HFFc6 (cell line): ENCODE measurements at regions not wholly inside any gene's neighbourhood (a gene's known extent, or its start where the extent isn't known, plus 50 kb on each side); places are given as distances from the start of the nearest gene placed in this dataset.

ENCODE experiments used
- DNase-seq: peaks from one replicate; pipeline ENCODE4 v3.0.0-alpha.2; 2018
- H3K27ac Mint-ChIP-seq: 2 replicates; pipeline ENCODE4 v1.8.0; 2020; ENCODE audit warnings: mild to moderate bottlenecking, mixed read lengths
- H3K27me3 Mint-ChIP-seq: 2 replicates; pipeline ENCODE4 v1.8.0; 2021; ENCODE audit warnings: mild to moderate bottlenecking, moderate library complexity, mixed read lengths; ENCODE audit not compliant: insufficient read depth
- H3K36me3 Mint-ChIP-seq: 2 replicates; pipeline ENCODE4 v1.8.0; 2021; ENCODE audit warnings: low read depth, mixed read lengths
- H3K4me1 Mint-ChIP-seq: 2 replicates; pipeline ENCODE4 v1.8.0; 2020; ENCODE audit warnings: low read depth, mixed read lengths
- H3K4me3 Mint-ChIP-seq: 2 replicates; pipeline ENCODE4 v1.8.0; 2020; ENCODE audit warnings: mild to moderate bottlenecking, moderate library complexity, mixed read lengths
- H3K9me3 Mint-ChIP-seq: 2 replicates; pipeline ENCODE4 v1.8.0; 2020; ENCODE audit warnings: mild to moderate bottlenecking, mixed read lengths
- TF ChIP-seq, protein P1 (sequence below): fragments of 200-600 bp; sonication (generic); IDR thresholded peaks from 2 replicates; pipeline ENCODE4 v1.5.0; 2021; ENCODE audit warnings: antibody characterized with exemption, mild to moderate bottlenecking

DNA sequence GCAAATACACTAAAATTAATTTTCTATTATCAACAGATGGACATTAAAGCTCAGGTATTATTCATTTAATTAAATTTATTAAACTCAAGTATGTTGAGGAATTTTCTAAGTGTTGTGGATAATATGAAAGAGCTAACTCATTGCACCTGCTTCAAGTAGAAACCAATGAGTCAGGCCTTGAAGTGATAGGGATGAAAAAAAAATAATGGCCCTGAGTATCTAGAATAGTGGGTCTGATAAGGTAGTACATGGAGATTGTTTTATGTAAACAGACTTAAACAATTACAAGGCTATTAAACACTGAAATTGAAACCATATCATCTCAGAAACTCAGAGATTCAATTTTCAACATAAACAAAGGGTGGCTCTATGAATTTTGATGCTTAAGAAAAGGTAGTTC lies 857.1 kb upstream of the GBE1 start:
- Mint-ChIP-seq H3K4me3 (no peak overlapping the region), H3K9me3 (peaks cover 54% of the 10 kb centered on the region)

DNA sequence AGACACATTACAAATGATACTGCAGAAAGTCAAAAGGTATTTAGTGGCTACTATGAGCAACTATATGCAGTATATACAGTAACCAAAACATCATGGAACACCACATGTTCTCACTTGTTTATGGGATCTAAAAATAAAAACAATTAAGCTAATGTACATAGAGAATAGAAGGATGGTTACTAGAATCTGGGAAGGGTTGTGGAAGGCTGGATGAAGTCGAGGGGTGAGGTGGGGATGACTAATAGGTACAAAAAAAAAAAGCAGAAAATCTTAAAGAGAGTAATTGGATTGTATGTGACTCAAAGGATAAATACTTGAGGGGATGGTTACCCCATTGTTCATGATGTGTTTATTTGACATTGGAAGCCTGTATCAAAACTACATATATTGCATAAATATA lies 848.8 kb upstream of the GBE1 start:
- H3K9me3 Mint-ChIP-seq = peaks cover 30% of the 10 kb centered on the region
- no peak overlapping the region for H3K27ac Mint-ChIP-seq
- no peak overlapping the region for H3K4me3 Mint-ChIP-seq

More for the DNA sequence above, 857.1 kb upstream of the GBE1 start:
- peaks cover 7% of the 10 kb centered on the region; the same call in 1 of the 2 replicates for H3K36me3 Mint-ChIP-seq
- no peaks in the 10 kb centered on the region for H3K27me3 Mint-ChIP-seq
- TF ChIP-seq, protein P1, sequence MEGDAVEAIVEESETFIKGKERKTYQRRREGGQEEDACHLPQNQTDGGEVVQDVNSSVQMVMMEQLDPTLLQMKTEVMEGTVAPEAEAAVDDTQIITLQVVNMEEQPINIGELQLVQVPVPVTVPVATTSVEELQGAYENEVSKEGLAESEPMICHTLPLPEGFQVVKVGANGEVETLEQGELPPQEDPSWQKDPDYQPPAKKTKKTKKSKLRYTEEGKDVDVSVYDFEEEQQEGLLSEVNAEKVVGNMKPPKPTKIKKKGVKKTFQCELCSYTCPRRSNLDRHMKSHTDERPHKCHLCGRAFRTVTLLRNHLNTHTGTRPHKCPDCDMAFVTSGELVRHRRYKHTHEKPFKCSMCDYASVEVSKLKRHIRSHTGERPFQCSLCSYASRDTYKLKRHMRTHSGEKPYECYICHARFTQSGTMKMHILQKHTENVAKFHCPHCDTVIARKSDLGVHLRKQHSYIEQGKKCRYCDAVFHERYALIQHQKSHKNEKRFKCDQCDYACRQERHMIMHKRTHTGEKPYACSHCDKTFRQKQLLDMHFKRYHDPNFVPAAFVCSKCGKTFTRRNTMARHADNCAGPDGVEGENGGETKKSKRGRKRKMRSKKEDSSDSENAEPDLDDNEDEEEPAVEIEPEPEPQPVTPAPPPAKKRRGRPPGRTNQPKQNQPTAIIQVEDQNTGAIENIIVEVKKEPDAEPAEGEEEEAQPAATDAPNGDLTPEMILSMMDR = no peak
- H3K27ac Mint-ChIP-seq = no peak overlapping the region
- H3K4me1 Mint-ChIP-seq = no peaks in the 10 kb centered on the region
- no peak for DNase-seq

DNA sequence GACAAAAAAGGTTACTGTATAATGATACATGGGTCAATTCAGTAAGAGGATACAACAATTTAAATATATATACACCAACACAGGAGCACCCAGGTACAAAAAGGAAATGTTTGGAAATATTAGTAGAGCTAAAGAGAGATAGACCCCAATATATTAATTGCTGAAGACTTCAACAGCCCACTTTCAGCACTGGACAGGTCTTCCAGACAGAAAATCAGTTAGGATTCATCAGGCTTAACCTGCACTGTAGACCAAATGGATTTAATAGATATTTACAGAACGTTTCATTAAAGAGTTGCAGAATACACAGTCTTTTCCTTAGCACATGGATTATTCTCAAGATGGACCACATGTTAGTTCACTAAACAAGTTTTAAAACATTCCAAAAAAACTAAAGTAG lies 845.9 kb upstream of the GBE1 start:
- Mint-ChIP-seq H3K36me3 (no peaks in the 10 kb centered on the region), H3K9me3 (peaks cover 24% of the 10 kb centered on the region), H3K4me3 (no peak overlapping the region), H3K27me3 (no peaks in the 10 kb centered on the region), H3K4me1 (no peaks in the 10 kb centered on the region), H3K27ac (no peak overlapping the region)
- DNase-seq = no peak
- TF ChIP-seq, protein P1 = no peak

More for the DNA sequence above, 848.8 kb upstream of the GBE1 start:
- DNase-seq = no peak
- Mint-ChIP-seq H3K4me1 (no peaks in the 10 kb centered on the region), H3K27me3 (no peaks in the 10 kb centered on the region), H3K36me3 (no peaks in the 10 kb centered on the region)
- TF ChIP-seq, protein P1 = no peak

DNA sequence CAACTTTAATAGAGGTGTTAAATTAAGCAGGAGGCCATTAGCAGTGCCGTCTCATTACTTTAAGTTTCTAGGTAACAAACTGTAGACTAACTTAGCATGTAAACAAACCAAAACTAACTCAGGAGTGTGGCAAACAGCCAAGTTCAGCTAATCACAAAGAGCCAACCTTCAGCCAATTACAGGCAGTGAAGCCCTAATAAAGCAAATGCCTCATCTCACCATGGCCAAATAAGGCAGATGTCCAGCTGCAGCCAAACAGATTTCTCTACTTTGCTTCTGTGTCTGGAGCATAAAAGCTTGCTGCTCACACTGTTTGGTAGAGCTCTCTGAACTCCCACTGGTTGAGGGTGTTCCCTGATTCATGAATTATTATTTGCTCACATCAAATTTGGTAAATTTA lies 835.4 kb upstream of the GBE1 start:
- H3K27me3 Mint-ChIP-seq = no peaks in the 10 kb centered on the region
- DNase-seq = no peak
- H3K27ac Mint-ChIP-seq = no peak overlapping the region
- H3K9me3 Mint-ChIP-seq = peaks cover 38% of the 10 kb centered on the region
- no peaks in the 10 kb centered on the region for H3K4me1 Mint-ChIP-seq
- H3K4me3 Mint-ChIP-seq = no peak overlapping the region
- TF ChIP-seq, protein P1 = no peak
- H3K36me3 Mint-ChIP-seq = no peaks in the 10 kb centered on the region

DNA sequence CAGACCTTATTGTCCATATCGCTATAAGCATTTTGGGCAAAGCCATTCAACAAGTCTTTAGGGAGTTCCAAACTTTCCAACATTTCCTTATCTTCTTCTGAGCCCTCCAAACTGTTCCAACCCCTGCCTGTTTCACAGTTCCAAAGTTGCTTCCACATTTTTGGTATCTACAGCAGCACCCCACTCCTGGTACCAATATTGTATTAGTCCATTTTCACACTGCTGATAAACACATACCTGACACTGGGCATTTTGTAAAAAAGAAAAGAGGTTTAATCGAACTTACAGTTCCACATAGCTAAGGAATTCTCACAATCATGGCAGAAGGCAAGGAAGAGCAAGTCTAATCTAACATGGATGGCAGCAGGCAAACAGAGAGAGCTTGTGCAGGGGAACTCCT lies 834.1 kb upstream of the GBE1 start:
- no peaks in the 10 kb centered on the region for H3K27me3 Mint-ChIP-seq
- TF ChIP-seq, protein P1 = no peak

DNA sequence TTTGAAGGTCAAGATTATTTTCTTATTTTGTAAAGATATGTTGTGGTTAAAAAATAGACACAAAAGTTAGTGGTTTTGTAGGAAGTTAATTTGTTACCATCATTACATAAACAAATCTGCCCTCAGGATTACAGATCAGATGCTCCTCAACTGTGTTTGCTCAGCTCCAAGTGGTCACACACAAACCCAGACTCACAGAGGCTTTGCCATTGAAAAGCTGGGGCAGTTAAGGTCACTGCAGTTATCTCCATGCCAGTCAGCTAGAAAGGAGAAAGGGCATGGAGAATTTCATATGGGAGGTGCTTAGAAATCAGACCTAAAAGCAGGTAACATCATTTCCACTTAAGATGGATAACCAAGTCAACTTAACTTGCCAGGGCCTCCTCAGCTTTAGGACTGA lies 825.7 kb upstream of the GBE1 start:
- Mint-ChIP-seq H3K9me3 (peaks cover 22% of the 10 kb centered on the region), H3K36me3 (no peaks in the 10 kb centered on the region), H3K4me1 (no peaks in the 10 kb centered on the region), H3K27ac (no peak overlapping the region), H3K27me3 (no peaks in the 10 kb centered on the region), H3K4me3 (no peak overlapping the region)
- TF ChIP-seq, protein P1 = no peak
- no peak for DNase-seq

More for the DNA sequence above, 834.1 kb upstream of the GBE1 start:
- DNase-seq = no peak
- no peak overlapping the region for H3K4me3 Mint-ChIP-seq
- no peaks in the 10 kb centered on the region for H3K4me1 Mint-ChIP-seq
- peaks cover 47% of the 10 kb centered on the region for H3K9me3 Mint-ChIP-seq
- no peak overlapping the region for H3K27ac Mint-ChIP-seq
- H3K36me3 Mint-ChIP-seq = no peaks in the 10 kb centered on the region
